K562 (cell line): ENCODE measurements at regions not wholly inside any gene's neighbourhood (a gene's known extent, or its start where the extent isn't known, plus 50 kb on each side); places are given as distances from the start of the nearest gene placed in this dataset.

ENCODE experiments used
- ATAC-seq: fragments of 200-7000 bp; cut with Tn5 transposase; 3 replicates; pipeline ENCODE4 v1.9.1; 2020; ENCODE audit warnings: moderate library complexity
- BruUV-seq: library from RNA; stranded (reverse); fragments of 400-500 nt; replicated peaks from 2 replicates; lab custom pipeline; 2021; lab: Mats Ljungman, UMichigan
- CTCF ChIA-PET: fragments of 300-600 bp; formaldehyde crosslinking; extraction: SDS; loops from one replicate; lab custom pipeline; 2021; ENCODE audit warnings: low intra/inter-chr PET ratio; lab: Yijun Ruan, JAX
- POLR2A ChIA-PET: fragments of 300-600, 350-650 bp; sonication (Branson Sonifier 250); formaldehyde crosslinking; extraction: SDS; loops from one replicate; lab custom pipeline; 2021; ENCODE audit warnings: antibody characterized with exemption, inconsistent platforms; lab: Yijun Ruan, JAX
- DNase-seq, 4 experiments: peaks; one replicate each; pipeline versions ENCODE4 v3.0.0 to v3.0.0-alpha.2; 2011 to 2018; ENCODE audit warnings: low spot score in 3 of 4, mixed read lengths in 3 of 4; ENCODE audit errors: extremely low read depth in 1 of 4
- FAIRE-seq: peaks from 2 replicates; lab custom pipeline; 2011; peaks lifted over from hg19 to GRCh38; lab: Jason Lieb, UNC
- H2AFZ ChIP-seq: 2 replicates; pipeline ENCODE4 v1.6.0; 2011; ENCODE audit warnings: low read depth, low read length, control low read depth, inconsistent platforms
- H3K27ac ChIP-seq: fragments of 200-600 bp; 3 replicates; pipeline ENCODE4 v1.8.0; 2011; ENCODE audit warnings: low read depth, mild to moderate bottlenecking, control low read depth, inconsistent platforms, low read length, moderate library complexity, mixed read lengths; ENCODE audit errors: extremely low read depth
- H3K27me3 ChIP-seq, 2 experiments: fragments of 300-600 bp in 1 of 2; 2 replicates in 1 of 2; 3 replicates in 1 of 2; pipeline versions ENCODE4 v1.6.0 to v1.8.0; 2011; ENCODE audit warnings: inconsistent platforms in 2 of 2, low read length in 2 of 2, mild to moderate bottlenecking in 1 of 2, mixed read lengths in 1 of 2, moderate library complexity in 1 of 2; ENCODE audit not compliant: control insufficient read depth in 2 of 2, insufficient read depth in 2 of 2
- H3K36me3 ChIP-seq: fragments of 300-600 bp; 3 replicates; pipeline ENCODE4 v1.8.0; 2011; ENCODE audit warnings: mild to moderate bottlenecking, low read length, inconsistent platforms; ENCODE audit not compliant: control insufficient read depth, insufficient read depth
- H3K4me1 ChIP-seq, 2 experiments: fragments of 200-600 bp in 1 of 2; replicated peaks in 1 of 2; 2 replicates in 1 of 2; 3 replicates in 1 of 2; pipeline versions ENCODE4 v1.5.1 to v1.8.0; 2011; ENCODE audit warnings: inconsistent platforms in 2 of 2, low read length in 2 of 2, mild to moderate bottlenecking in 1 of 2, mixed read lengths in 1 of 2, moderate library complexity in 1 of 2; ENCODE audit not compliant: control insufficient read depth in 2 of 2, insufficient read depth in 2 of 2
- H3K4me2 ChIP-seq: 2 replicates; pipeline ENCODE4 v1.6.1; 2011; ENCODE audit warnings: low read length, control low read depth, inconsistent platforms, mixed read lengths; ENCODE audit not compliant: insufficient read depth
- H3K4me3 ChIP-seq: fragments of 200-600 bp; sonication (generic), shearing (Covaris generic); 2 replicates; pipeline ENCODE4 v1.5.1; 2016; ENCODE audit warnings: control low read depth, inconsistent platforms
- H3K79me2 ChIP-seq: fragments of 200-600 bp; 3 replicates; pipeline ENCODE4 v1.8.0; 2011; ENCODE audit warnings: low read length, inconsistent platforms; ENCODE audit not compliant: control insufficient read depth, insufficient read depth
- H3K9ac ChIP-seq, 2 experiments: 2 replicates each; pipeline versions ENCODE4 v1.6.0 to v1.6.1; 2011; ENCODE audit warnings: low read depth in 2 of 2, low read length in 2 of 2, control low read depth in 1 of 2, inconsistent platforms in 1 of 2, mild to moderate bottlenecking in 1 of 2, mixed read lengths in 1 of 2; ENCODE audit not compliant: insufficient read depth in 1 of 2
- H3K9me1 ChIP-seq: one replicate; pipeline ENCODE4 v1.6.0; 2011; ENCODE audit warnings: inconsistent platforms, mild to moderate bottlenecking, low read length, moderate library complexity; ENCODE audit not compliant: control insufficient read depth, insufficient read depth
- H3K9me3 ChIP-seq: replicated peaks from 2 replicates; pipeline ENCODE4 v1.5.1; 2011; ENCODE audit warnings: low read depth, low read length, inconsistent platforms; ENCODE audit not compliant: control insufficient read depth, insufficient read depth
- H4K20me1 ChIP-seq: replicated peaks from 2 replicates; pipeline ENCODE4 v1.6.1; 2011; ENCODE audit warnings: low read length, inconsistent platforms, mixed read lengths; ENCODE audit not compliant: control insufficient read depth, insufficient read depth
- CBX1 ChIP-seq: sonication (generic); IDR thresholded peaks from 2 replicates; pipeline ENCODE4 v1.6.1; 2016; ENCODE audit warnings: antibody characterized with exemption, low read depth, mild to moderate bottlenecking
- EGR1 ChIP-seq: fragments of 450-650 bp; conservative IDR thresholded peaks from 2 replicates; pipeline ENCODE4 v1.6.1; 2017; ENCODE audit warnings: mild to moderate bottlenecking
- ETV5 ChIP-seq: sonication (generic); formaldehyde crosslinking; IDR thresholded peaks from 2 replicates; pipeline ENCODE4 v1.4.0; 2020; ENCODE audit warnings: low read depth, mild to moderate bottlenecking, missing genetic modification reagents
- EWSR1 ChIP-seq: fragments of 450-650 bp; IDR thresholded peaks from 2 replicates; pipeline ENCODE4 v1.6.1; 2018; ENCODE audit warnings: borderline replicate concordance, mild to moderate bottlenecking, low read depth, moderate library complexity; ENCODE audit not compliant: partially characterized antibody
- FOXP1 ChIP-seq: sonication (generic); formaldehyde crosslinking; IDR thresholded peaks from 2 replicates; pipeline ENCODE4 v1.8.0; 2022; ENCODE audit warnings: mild to moderate bottlenecking, missing genetic modification reagents
- SIRT6 ChIP-seq: IDR thresholded peaks from one replicate; pipeline ENCODE4 v1.6.1; 2012; ENCODE audit warnings: low read depth, mild to moderate bottlenecking, control low read depth, inconsistent platforms, low read length, moderate library complexity
- SOX6 ChIP-seq: fragments of 450-650 bp; IDR thresholded peaks from 2 replicates; pipeline ENCODE4 v1.6.1; 2014; ENCODE audit warnings: mild to moderate bottlenecking
- SP1 ChIP-seq: sonication (generic); formaldehyde crosslinking; IDR thresholded peaks from 2 replicates; pipeline ENCODE4 v1.8.1; 2022; ENCODE audit warnings: mild to moderate bottlenecking, missing genetic modification reagents
- TBL1XR1 ChIP-seq, 2 experiments: IDR thresholded peaks; 2 replicates each; pipeline ENCODE4 v1.6.1; 2012; ENCODE audit warnings: improper control_type of control experiment in 2 of 2, low read length in 2 of 2, mild to moderate bottlenecking in 1 of 2
- TOE1 ChIP-seq, 2 experiments: fragments of 450-650 bp in 1 of 2; sonication (generic) in 1 of 2; formaldehyde crosslinking in 1 of 2; IDR thresholded peaks; 2 replicates each; pipeline versions ENCODE4 v1.7.1 to v1.8.0; 2016 to 2022; ENCODE audit warnings: borderline replicate concordance in 2 of 2, mild to moderate bottlenecking in 2 of 2, antibody characterized with exemption in 1 of 2, inconsistent platforms in 1 of 2, low read depth in 1 of 2, missing genetic modification reagents in 1 of 2, moderate library complexity in 1 of 2
- ZNF140 ChIP-seq: fragments of 250-450 bp; sonication (Bioruptor Pico); IDR thresholded peaks from 2 replicates; pipeline ENCODE4 v1.8.0; 2021; ENCODE audit warnings: moderate library complexity, mild to moderate bottlenecking, inconsistent platforms
- ZNF3 ChIP-seq: fragments of 250-450 bp; sonication (Bioruptor Pico); IDR thresholded peaks from 2 replicates; pipeline ENCODE4 v1.5.0; 2021; ENCODE audit warnings: mild to moderate bottlenecking, moderate library complexity
- ZNF583 ChIP-seq: fragments of 250-450 bp; sonication (Bioruptor Pico); IDR thresholded peaks from 2 replicates; pipeline ENCODE4 v1.4.0; 2020
- WGBS: fragments of 100-300 bp; shearing (Covaris generic); methylation state at CpG from one replicate; pipeline ENCODE4 v1.1.6; 2016; ENCODE audit warnings: low coverage, mixed read lengths; ENCODE audit not compliant: insufficient coverage; ENCODE audit errors: missing lambda C conversion rate; 5-methylcytosine and 5-hydroxymethylcytosine counted together
- in situ Hi-C: fragments of 300-500 bp; cut with MboI; formaldehyde crosslinking; loops from 4 replicates; pipeline ENCODE4 v1.15.0; 2018; ENCODE audit warnings: inconsistent platforms, mixed read lengths
- intact Hi-C: fragments of 100-400 bp; cut with micrococcal nuclease; formaldehyde crosslinking; loops from 2 replicates; pipeline ENCODE4 v1.14.2; 2022
- TF ChIP-seq, protein P1 (sequence below): IDR thresholded peaks from 2 replicates; pipeline ENCODE4 v1.6.1; 2011; ENCODE audit not compliant: insufficient read length; ENCODE audit errors: extremely low read depth
- TF ChIP-seq, protein P2 (sequence below): fragments of 250-450 bp; sonication (Bioruptor Pico); IDR thresholded peaks from 2 replicates; pipeline ENCODE4 v1.4.0; 2020; ENCODE audit warnings: mild to moderate bottlenecking, moderate library complexity
- TF ChIP-seq, protein P3 (sequence below): fragments of 450-650 bp; IDR thresholded peaks from 2 replicates; pipeline ENCODE4 v1.6.1; 2016

DNA sequence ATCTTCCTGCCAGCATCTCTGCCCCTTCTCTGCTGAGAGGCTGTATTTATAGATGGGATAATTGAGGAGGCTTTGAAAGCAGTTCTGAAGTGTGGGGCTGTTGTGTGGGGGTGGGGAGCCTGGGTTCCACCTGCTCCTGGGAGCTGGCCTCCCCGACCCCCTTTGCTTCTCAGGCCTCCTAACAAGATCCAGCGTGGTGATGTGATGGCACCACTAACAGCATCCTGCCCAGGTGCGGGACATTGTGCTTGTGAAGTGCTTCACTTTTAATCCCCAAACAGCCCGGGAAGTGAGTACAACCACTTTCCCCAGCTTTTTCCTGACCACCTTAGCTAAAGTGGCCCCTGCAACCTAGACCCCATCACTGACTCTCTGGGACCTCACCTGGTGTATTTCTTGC lies 95.1 kb upstream of the NRXN3 start:
- Histone ChIP-seq H3K36me3 (no peaks in the 10 kb centered on the region), H3K4me1 (no peaks in the 10 kb centered on the region), H3K9ac (no peak overlapping the region), H3K27me3 (no peaks in the 10 kb centered on the region), H3K9me3 (no peaks in the 10 kb centered on the region), H3K4me2 (no peak overlapping the region), H3K9me1 (no peaks in the 10 kb centered on the region), H3K4me3 (no peak overlapping the region), H4K20me1 (no peaks in the 10 kb centered on the region), H2AFZ (no peak overlapping the region), H3K27ac (no peak overlapping the region), H3K79me2 (no peaks in the 10 kb centered on the region)
- intact Hi-C loops (no loop called here), in situ Hi-C loops (no loop called here)
- BruUV-seq = no TSS peak
- ATAC-seq (no peak), FAIRE-seq (no peak), DNase-seq (no peak)
- WGBS = 0% methylated on average over 2 of the region's 4 CpGs
- ChIA-PET POLR2A (no interaction called here), CTCF (no interaction called here)
- TF ChIP-seq FOXP1 (CRISPR knock-in tag) (no peak), ETV5 (CRISPR knock-in tag) (no peak), ZNF140 (CRISPR knock-in tag) (no peak), SP1 (CRISPR knock-in tag) (no peak), TBL1XR1 (IDR thresholded peaks at IDR 0.05; ENCODE audit: low read length in 2 of 2) (no peak), SOX6 (no peak), ZNF3 (CRISPR knock-in tag) (no peak), EWSR1 (no peak), SIRT6 (no peak), ZNF583 (CRISPR knock-in tag) (no peak), CBX1 (no peak), EGR1 (no peak), TOE1 (IDR thresholded peaks at IDR 0.05; ENCODE audit: borderline replicate concordance) (no peak), TOE1 (CRISPR knock-in tag; IDR thresholded peaks at IDR 0.05; ENCODE audit: borderline replicate concordance, low read depth) (no peak)
- TF ChIP-seq, protein P1, sequence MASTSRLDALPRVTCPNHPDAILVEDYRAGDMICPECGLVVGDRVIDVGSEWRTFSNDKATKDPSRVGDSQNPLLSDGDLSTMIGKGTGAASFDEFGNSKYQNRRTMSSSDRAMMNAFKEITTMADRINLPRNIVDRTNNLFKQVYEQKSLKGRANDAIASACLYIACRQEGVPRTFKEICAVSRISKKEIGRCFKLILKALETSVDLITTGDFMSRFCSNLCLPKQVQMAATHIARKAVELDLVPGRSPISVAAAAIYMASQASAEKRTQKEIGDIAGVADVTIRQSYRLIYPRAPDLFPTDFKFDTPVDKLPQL = no peak
- TF ChIP-seq, protein P2, sequence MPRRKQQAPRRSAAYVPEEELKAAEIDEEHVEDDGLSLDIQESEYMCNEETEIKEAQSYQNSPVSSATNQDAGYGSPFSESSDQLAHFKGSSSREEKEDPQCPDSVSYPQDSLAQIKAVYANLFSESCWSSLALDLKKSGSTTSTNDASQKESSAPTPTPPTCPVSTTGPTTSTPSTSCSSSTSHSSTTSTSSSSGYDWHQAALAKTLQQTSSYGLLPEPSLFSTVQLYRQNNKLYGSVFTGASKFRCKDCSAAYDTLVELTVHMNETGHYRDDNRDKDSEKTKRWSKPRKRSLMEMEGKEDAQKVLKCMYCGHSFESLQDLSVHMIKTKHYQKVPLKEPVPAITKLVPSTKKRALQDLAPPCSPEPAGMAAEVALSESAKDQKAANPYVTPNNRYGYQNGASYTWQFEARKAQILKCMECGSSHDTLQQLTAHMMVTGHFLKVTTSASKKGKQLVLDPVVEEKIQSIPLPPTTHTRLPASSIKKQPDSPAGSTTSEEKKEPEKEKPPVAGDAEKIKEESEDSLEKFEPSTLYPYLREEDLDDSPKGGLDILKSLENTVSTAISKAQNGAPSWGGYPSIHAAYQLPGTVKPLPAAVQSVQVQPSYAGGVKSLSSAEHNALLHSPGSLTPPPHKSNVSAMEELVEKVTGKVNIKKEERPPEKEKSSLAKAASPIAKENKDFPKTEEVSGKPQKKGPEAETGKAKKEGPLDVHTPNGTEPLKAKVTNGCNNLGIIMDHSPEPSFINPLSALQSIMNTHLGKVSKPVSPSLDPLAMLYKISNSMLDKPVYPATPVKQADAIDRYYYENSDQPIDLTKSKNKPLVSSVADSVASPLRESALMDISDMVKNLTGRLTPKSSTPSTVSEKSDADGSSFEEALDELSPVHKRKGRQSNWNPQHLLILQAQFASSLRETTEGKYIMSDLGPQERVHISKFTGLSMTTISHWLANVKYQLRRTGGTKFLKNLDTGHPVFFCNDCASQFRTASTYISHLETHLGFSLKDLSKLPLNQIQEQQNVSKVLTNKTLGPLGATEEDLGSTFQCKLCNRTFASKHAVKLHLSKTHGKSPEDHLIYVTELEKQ (CRISPR knock-in tag) = no peak
- TF ChIP-seq, protein P3, sequence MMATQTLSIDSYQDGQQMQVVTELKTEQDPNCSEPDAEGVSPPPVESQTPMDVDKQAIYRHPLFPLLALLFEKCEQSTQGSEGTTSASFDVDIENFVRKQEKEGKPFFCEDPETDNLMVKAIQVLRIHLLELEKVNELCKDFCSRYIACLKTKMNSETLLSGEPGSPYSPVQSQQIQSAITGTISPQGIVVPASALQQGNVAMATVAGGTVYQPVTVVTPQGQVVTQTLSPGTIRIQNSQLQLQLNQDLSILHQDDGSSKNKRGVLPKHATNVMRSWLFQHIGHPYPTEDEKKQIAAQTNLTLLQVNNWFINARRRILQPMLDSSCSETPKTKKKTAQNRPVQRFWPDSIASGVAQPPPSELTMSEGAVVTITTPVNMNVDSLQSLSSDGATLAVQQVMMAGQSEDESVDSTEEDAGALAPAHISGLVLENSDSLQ = no peak
